ENCODE measurements at regions not wholly inside any gene's neighbourhood (a gene's known extent, or its start where the extent isn't known, plus 50 kb on each side); places are given as distances from the start of the nearest gene placed in this dataset.

GRCh38 chr14:26173581-26174110 lies 424.2 kb downstream of the NOVA1 start:
- Mint-ChIP-seq H3K9me3 (peaks cover 3% of the 10 kb centered on the region), H3K27me3 (no peaks in the 10 kb centered on the region), H3K4me1 (ENCODE audit: low read depth) (no peaks in the 10 kb centered on the region), H3K4me3 (no peak overlapping the region), H3K27ac (no peak overlapping the region), H3K36me3 (ENCODE audit: low read depth) (no peaks in the 10 kb centered on the region)
- TF ChIP-seq CTCF (IDR thresholded peaks at IDR 0.05), result no peak
- ChIA-PET CTCF (no interaction called here), POLR2A (no interaction called here)
- no peak for ATAC-seq
- intact Hi-C loops (cut with micrococcal nuclease), result no loop called here
- DNase-seq, result no peak

GRCh38 chr14:26172396-26172795 lies 425.4 kb downstream of the NOVA1 start:
- no peaks in the 10 kb centered on the region for H3K36me3 Mint-ChIP-seq (ENCODE audit: low read depth)
- no peaks in the 10 kb centered on the region for H3K27me3 Mint-ChIP-seq
- ATAC-seq (no peak), DNase-seq (no peak)
- intact Hi-C loops (cut with micrococcal nuclease), result no loop called here
- H3K4me1 Mint-ChIP-seq (ENCODE audit: low read depth), result no peaks in the 10 kb centered on the region
- H3K27ac Mint-ChIP-seq, result no peak overlapping the region
- CTCF ChIA-PET, result no interaction called here
- no peak overlapping the region for H3K4me3 Mint-ChIP-seq
- POLR2A ChIA-PET, result no interaction called here
- TF ChIP-seq CTCF (IDR thresholded peaks at IDR 0.05), result no peak
- H3K9me3 Mint-ChIP-seq, result peaks cover 3% of the 10 kb centered on the region

GRCh38 chr14:26170885-26171284 lies 426.9 kb downstream of the NOVA1 start:
- Mint-ChIP-seq H3K4me1 (ENCODE audit: low read depth) (no peaks in the 10 kb centered on the region), H3K4me3 (no peak overlapping the region), H3K27me3 (no peaks in the 10 kb centered on the region), H3K36me3 (ENCODE audit: low read depth) (no peaks in the 10 kb centered on the region), H3K9me3 (peaks cover 3% of the 10 kb centered on the region), H3K27ac (no peak overlapping the region)
- POLR2A ChIA-PET, result no interaction called here
- intact Hi-C loops (cut with micrococcal nuclease), result no loop called here
- DNase-seq (no peak), ATAC-seq (no peak)
- CTCF ChIA-PET, result no interaction called here
- TF ChIP-seq CTCF (IDR thresholded peaks at IDR 0.05), result no peak

GRCh38 chr14:26163761-26164160 lies 434.1 kb downstream of the NOVA1 start:
- Mint-ChIP-seq H3K27ac (no peak overlapping the region), H3K9me3 (peaks cover 18% of the 10 kb centered on the region), H3K4me3 (no peak overlapping the region), H3K36me3 (ENCODE audit: low read depth) (no peaks in the 10 kb centered on the region), H3K27me3 (no peaks in the 10 kb centered on the region), H3K4me1 (ENCODE audit: low read depth) (no peaks in the 10 kb centered on the region)
- intact Hi-C loops (cut with micrococcal nuclease), result no loop called here
- no peak for ATAC-seq
- POLR2A ChIA-PET, result no interaction called here
- no peak for DNase-seq
- CTCF ChIA-PET, result no interaction called here
- TF ChIP-seq CTCF (IDR thresholded peaks at IDR 0.05), result no peak

- ChIA-PET CTCF (no interaction called here), POLR2A (no interaction called here)
- Mint-ChIP-seq H3K36me3 (ENCODE audit: low read depth) (no peaks in the 10 kb centered on the region), H3K9me3 (peaks cover 20% of the 10 kb centered on the region), H3K27ac (no peak overlapping the region), H3K4me3 (no peak overlapping the region), H3K4me1 (ENCODE audit: low read depth) (no peaks in the 10 kb centered on the region), H3K27me3 (no peaks in the 10 kb centered on the region)
- intact Hi-C loops (cut with micrococcal nuclease), result no loop called here
- DNase-seq (no peak), ATAC-seq (no peak)
- TF ChIP-seq CTCF (IDR thresholded peaks at IDR 0.05), result no peak
Observed at GRCh38 chr14:26157517-26157916, 440.3 kb downstream of the NOVA1 start.
